Lung (tissue), 11 donors: ENCODE measurements at regions not wholly inside any gene's neighbourhood (a gene's known extent, or its start where the extent isn't known, plus 50 kb on each side); places are given as distances from the start of the nearest gene placed in this dataset.

Experiments
- ATAC-seq: fragments of 200-7000 bp; cut with Tn5 transposase; one replicate; pipeline ENCODE4 v1.9.1; 2020; ENCODE audit warnings: moderate number of reproducible peaks; ENCODE audit not compliant: insufficient read depth, low FRiP score
- DNase-seq, 3 donors: peaks; one replicate each; pipeline ENCODE4 v3.0.0-alpha.2; 2013 to 2017
- H3K27ac ChIP-seq, 2 donors: one replicate each; pipeline ENCODE4 v1.5.1; 2013; ENCODE audit warnings: mild to moderate bottlenecking in 2 of 2, moderate library complexity in 2 of 2, control low read depth in 1 of 2, inconsistent platforms in 1 of 2, low read depth in 1 of 2, low read length in 1 of 2
- H3K27me3 ChIP-seq, 3 donors: one replicate each; pipeline ENCODE4 v1.5.1; 2013; ENCODE audit warnings: low read length in 2 of 3; ENCODE audit not compliant: control insufficient read depth in 3 of 3, insufficient read depth in 3 of 3
- H3K36me3 ChIP-seq, 4 donors: one replicate each; pipeline ENCODE4 v1.5.1; 2013; ENCODE audit warnings: low read length in 4 of 4, mild to moderate bottlenecking in 1 of 4, moderate library complexity in 1 of 4; ENCODE audit not compliant: control insufficient read depth in 4 of 4, insufficient read depth in 4 of 4
- H3K4me1 ChIP-seq, 5 donors: one replicate each; pipeline ENCODE4 v1.5.1; 2013; ENCODE audit warnings: low read length in 5 of 5, mild to moderate bottlenecking in 2 of 5, moderate library complexity in 1 of 5; ENCODE audit not compliant: control insufficient read depth in 5 of 5, insufficient read depth in 5 of 5
- H3K4me3 ChIP-seq: one replicate; pipeline ENCODE4 v1.5.1; 2013; ENCODE audit warnings: mild to moderate bottlenecking, control low read depth, moderate library complexity
- H3K9ac ChIP-seq, 2 donors: one replicate each; pipeline ENCODE4 v1.5.1; 2013; ENCODE audit warnings: low read length in 2 of 2, control low read depth in 1 of 2; ENCODE audit not compliant: insufficient read depth in 1 of 2
- H3K9me3 ChIP-seq, 4 donors: one replicate each; pipeline ENCODE4 v1.5.1; 2013; ENCODE audit warnings: low read length in 3 of 4, mild to moderate bottlenecking in 1 of 4, moderate library complexity in 1 of 4; ENCODE audit not compliant: control insufficient read depth in 4 of 4, insufficient read depth in 3 of 4
- CTCF ChIP-seq: IDR thresholded peaks from 2 replicates; pipeline ENCODE4 v1.5.1; 2012; ENCODE audit warnings: mild to moderate bottlenecking; ENCODE audit errors: control extremely low read depth, extremely low read depth
- WGBS, 2 donors: extraction: QIAGEN DNeasy Blood & Tissue Kit; methylation state at CpG; one replicate each; pipeline ENCODE4 v1.1.7; 2013; 5-methylcytosine and 5-hydroxymethylcytosine counted together
- donor health status: control.
- donor health status: control.
- donor health status: Bipolar disorder and iron deficiency.
- donor health status: healthy.
- donor health status: DM: yes; HTN: yes; CAD: no.

GRCh38 chr1:191343816-191344215 is 814.4 kb upstream of the RGS18 start:
- Histone ChIP-seq H3K9ac (no peak overlapping the region), H3K9me3 (peaks cover 0 to 3% (median 0%) of the 10 kb centered on the region in 4 donors), H3K4me3 (no peak overlapping the region), H3K4me1 (peaks cover 0 to 5% (median 0%) of the 10 kb centered on the region in 5 donors), H3K27me3 (no peaks in the 10 kb centered on the region), H3K27ac (no peak overlapping the region), H3K36me3 (no peaks in the 10 kb centered on the region)
- 43 to 71% methylated on average over 1 of the region's 1 CpG for WGBS, 2 donors
- no peak for ATAC-seq
- TF ChIP-seq CTCF = no peak
- peak in 2 of 3 donors; percentile 5 to 20 for DNase-seq

- Histone ChIP-seq H3K27me3 (no peaks in the 10 kb centered on the region), H3K4me1 (peaks cover 0 to 5% (median 0%) of the 10 kb centered on the region in 5 donors), H3K36me3 (no peaks in the 10 kb centered on the region), H3K27ac (no peak overlapping the region), H3K4me3 (no peak overlapping the region), H3K9ac (no peak overlapping the region), H3K9me3 (peaks cover 0 to 3% (median 0%) of the 10 kb centered on the region in 4 donors)
- TF ChIP-seq CTCF = no peak
- 73 to 81% methylated on average over 3 of the region's 3 CpGs for WGBS, 2 donors
- ATAC-seq (no peak), DNase-seq (peak in 2 of 3 donors; percentile 91 to 94)
Observed at GRCh38 chr1:191346381-191346780, 811.9 kb upstream of the RGS18 start.

- H3K4me3 ChIP-seq = no peak overlapping the region
- H3K27me3 ChIP-seq = no peaks in the 10 kb centered on the region
- no peak overlapping the region for H3K9ac ChIP-seq
- no peak for DNase-seq
- peaks cover 0 to 5% (median 0%) of the 10 kb centered on the region in 5 donors for H3K4me1 ChIP-seq
- WGBS, 2 donors = 82 to 91% methylated on average over 3 of the region's 3 CpGs
- H3K9me3 ChIP-seq = no peaks in the 10 kb centered on the region
- no peak for ATAC-seq
- H3K27ac ChIP-seq = no peak overlapping the region
- H3K36me3 ChIP-seq = no peaks in the 10 kb centered on the region
- TF ChIP-seq CTCF = no peak
Observed at GRCh38 chr1:191348328-191348727, 809.9 kb upstream of the RGS18 start.

- Histone ChIP-seq H3K4me3 (no peak overlapping the region), H3K27ac (no peak overlapping the region), H3K4me1 (peaks cover 0 to 5% (median 0%) of the 10 kb centered on the region in 5 donors), H3K36me3 (no peaks in the 10 kb centered on the region), H3K27me3 (no peaks in the 10 kb centered on the region), H3K9me3 (no peaks in the 10 kb centered on the region), H3K9ac (no peak overlapping the region)
- WGBS, 2 donors = 0% methylated on average over 1 of the region's 1 CpG
- ATAC-seq = no peak
- TF ChIP-seq CTCF = no peak
- no peak for DNase-seq
Observed at GRCh38 chr1:191350938-191351337, 807.3 kb upstream of the RGS18 start.
